ENCODE measurements at regions not wholly inside any gene's neighbourhood (a gene's known extent, or its start where the extent isn't known, plus 50 kb on each side); places are given as distances from the start of the nearest gene placed in this dataset.

DNA sequence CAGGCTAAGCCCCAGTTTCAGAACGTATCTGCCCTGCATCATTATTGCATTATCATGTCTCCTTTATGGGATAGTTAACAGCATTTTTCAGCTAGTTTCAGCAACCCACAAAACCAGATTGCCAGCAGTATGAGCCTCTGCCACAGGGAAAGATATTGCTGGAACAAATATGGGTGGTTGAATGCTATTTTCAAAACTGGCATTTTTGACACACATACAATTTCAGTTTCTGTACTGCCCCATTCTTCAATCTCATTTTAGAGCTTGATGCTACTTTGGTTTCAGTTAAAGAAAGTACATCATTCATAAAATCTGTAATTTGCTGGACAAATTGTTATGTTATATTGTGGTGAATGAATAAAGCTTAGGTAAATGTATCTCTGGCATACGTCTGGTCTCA, 1037.5 kb downstream of the NAALADL2 start:
- Mint-ChIP-seq H3K4me1 (ENCODE audit: insufficient read depth, unreplicated experiment) (no peaks in the 10 kb centered on the region), H3K27ac (ENCODE audit: low read depth, unreplicated experiment) (no peak overlapping the region), H3K36me3 (ENCODE audit: insufficient read depth, unreplicated experiment) (peaks cover 7% of the 10 kb centered on the region), H3K27me3 (ENCODE audit: insufficient read depth, unreplicated experiment) (no peaks in the 10 kb centered on the region), H3K4me3 (ENCODE audit: unreplicated experiment) (no peak overlapping the region), H3K9me3 (ENCODE audit: unreplicated experiment) (no peaks in the 10 kb centered on the region)
- TF ChIP-seq, protein P1, sequence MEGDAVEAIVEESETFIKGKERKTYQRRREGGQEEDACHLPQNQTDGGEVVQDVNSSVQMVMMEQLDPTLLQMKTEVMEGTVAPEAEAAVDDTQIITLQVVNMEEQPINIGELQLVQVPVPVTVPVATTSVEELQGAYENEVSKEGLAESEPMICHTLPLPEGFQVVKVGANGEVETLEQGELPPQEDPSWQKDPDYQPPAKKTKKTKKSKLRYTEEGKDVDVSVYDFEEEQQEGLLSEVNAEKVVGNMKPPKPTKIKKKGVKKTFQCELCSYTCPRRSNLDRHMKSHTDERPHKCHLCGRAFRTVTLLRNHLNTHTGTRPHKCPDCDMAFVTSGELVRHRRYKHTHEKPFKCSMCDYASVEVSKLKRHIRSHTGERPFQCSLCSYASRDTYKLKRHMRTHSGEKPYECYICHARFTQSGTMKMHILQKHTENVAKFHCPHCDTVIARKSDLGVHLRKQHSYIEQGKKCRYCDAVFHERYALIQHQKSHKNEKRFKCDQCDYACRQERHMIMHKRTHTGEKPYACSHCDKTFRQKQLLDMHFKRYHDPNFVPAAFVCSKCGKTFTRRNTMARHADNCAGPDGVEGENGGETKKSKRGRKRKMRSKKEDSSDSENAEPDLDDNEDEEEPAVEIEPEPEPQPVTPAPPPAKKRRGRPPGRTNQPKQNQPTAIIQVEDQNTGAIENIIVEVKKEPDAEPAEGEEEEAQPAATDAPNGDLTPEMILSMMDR (IDR thresholded peaks at IDR 0.05; ENCODE audit: unreplicated experiment) = no peak
- intact Hi-C loops (cut with micrococcal nuclease) = no loop called here
- CTCF ChIA-PET = interaction anchor here (0.6 kb wide), 2 partner anchors 89 to 788 kb away, joined by 3 to 4 read pairs; no protein-coding TSS in a partner anchor
- POLR2A ChIA-PET = no interaction called here
- no TSS peak for BruUV-seq (replicated peaks)
- no peak for DNase-seq (ENCODE audit: unreplicated experiment)

DNA sequence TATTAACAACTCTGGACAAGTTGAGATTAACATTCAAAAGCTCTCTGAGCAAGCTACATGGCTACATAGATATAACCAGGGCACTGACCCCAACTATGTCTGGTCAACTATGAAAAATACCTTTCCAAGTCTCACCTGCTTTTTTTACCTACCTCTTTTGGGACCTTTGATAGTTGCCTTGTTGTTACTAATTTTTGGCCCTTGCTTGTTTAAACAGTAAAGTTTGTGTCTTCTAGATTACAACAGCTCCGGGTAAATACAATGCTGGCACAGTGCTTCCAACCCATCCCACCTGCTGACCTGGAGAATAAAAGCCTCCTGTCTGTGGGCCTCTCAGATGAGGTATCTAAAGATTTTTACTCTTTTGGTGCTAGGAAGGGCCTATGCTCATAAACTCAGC, 1036.6 kb downstream of the NAALADL2 start:
- intact Hi-C loops (cut with micrococcal nuclease) = no loop called here
- TF ChIP-seq, protein P1 (IDR thresholded peaks at IDR 0.05; ENCODE audit: unreplicated experiment) = no peak
- H3K9me3 Mint-ChIP-seq (ENCODE audit: unreplicated experiment) = no peaks in the 10 kb centered on the region
- H3K27ac Mint-ChIP-seq (ENCODE audit: low read depth, unreplicated experiment) = no peak overlapping the region
- no peak for DNase-seq (ENCODE audit: unreplicated experiment)
- peaks cover 7% of the 10 kb centered on the region for H3K36me3 Mint-ChIP-seq (ENCODE audit: insufficient read depth, unreplicated experiment)
- no TSS peak for BruUV-seq (replicated peaks)
- no peaks in the 10 kb centered on the region for H3K4me1 Mint-ChIP-seq (ENCODE audit: insufficient read depth, unreplicated experiment)
- ChIA-PET POLR2A (no interaction called here), CTCF (no interaction called here)
- H3K4me3 Mint-ChIP-seq (ENCODE audit: unreplicated experiment) = no peak overlapping the region
- no peaks in the 10 kb centered on the region for H3K27me3 Mint-ChIP-seq (ENCODE audit: insufficient read depth, unreplicated experiment)

DNA sequence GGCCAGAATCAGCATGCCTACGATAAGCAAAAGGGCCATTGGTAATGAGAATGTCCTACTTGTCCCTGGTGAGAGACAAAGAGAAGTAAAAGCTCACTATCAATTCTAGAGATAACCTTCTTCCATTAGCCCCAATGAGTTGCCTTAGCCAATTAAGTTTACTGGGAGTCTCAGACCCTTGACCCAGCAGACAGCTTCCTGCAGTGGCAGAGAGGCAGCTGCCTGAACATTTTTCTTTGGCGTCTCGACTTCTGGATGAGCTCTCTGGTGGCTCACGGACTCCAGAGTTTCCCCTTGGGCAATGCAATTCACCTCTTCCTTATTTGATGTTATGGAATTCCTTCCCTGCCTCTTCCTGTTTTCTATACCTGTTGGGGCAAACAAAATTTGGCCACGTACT, 1034.4 kb downstream of the NAALADL2 start:
- intact Hi-C loops (cut with micrococcal nuclease) = no loop called here
- CTCF ChIA-PET = no interaction called here
- no peak overlapping the region for H3K4me3 Mint-ChIP-seq (ENCODE audit: unreplicated experiment)

DNA sequence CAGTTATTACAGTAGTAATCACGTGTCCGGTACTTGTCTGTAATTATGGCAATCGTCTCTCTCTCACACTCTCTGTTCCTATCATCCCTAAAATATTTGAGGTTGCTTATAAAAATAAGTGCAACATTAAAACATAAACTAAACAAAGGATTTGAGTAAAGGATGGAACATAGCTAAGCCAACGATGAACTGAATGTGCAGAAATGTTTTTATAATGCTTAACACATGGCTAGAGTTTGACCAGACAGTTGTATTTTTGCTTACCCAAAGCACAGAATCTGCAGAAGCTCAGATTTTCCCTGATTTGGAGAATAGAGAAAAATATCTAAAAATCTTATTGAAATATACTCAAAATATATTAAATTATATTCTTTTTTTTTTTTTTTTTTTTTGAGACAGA, 1030.9 kb downstream of the NAALADL2 start:
- POLR2A ChIA-PET = interaction anchor here (0.6 kb wide), 1 partner anchor 13 kb away, joined by 3 read pairs; no protein-coding TSS in a partner anchor
- no TSS peak for BruUV-seq (replicated peaks)
- DNase-seq (ENCODE audit: unreplicated experiment) = no peak
- Mint-ChIP-seq H3K9me3 (ENCODE audit: unreplicated experiment) (no peaks in the 10 kb centered on the region), H3K27me3 (ENCODE audit: insufficient read depth, unreplicated experiment) (no peaks in the 10 kb centered on the region), H3K4me1 (ENCODE audit: insufficient read depth, unreplicated experiment) (no peaks in the 10 kb centered on the region), H3K27ac (ENCODE audit: low read depth, unreplicated experiment) (no peak overlapping the region), H3K4me3 (ENCODE audit: unreplicated experiment) (no peak overlapping the region), H3K36me3 (ENCODE audit: insufficient read depth, unreplicated experiment) (peaks cover 7% of the 10 kb centered on the region)
- TF ChIP-seq, protein P1 (IDR thresholded peaks at IDR 0.05; ENCODE audit: unreplicated experiment) = no peak
- intact Hi-C loops (cut with micrococcal nuclease) = no loop called here
- CTCF ChIA-PET = interaction anchor here (0.6 kb wide), 1 partner anchor 64 kb away, joined by 4 read pairs; no protein-coding TSS in a partner anchor

More for the DNA sequence above, 1034.4 kb downstream of the NAALADL2 start:
- TF ChIP-seq, protein P1 (IDR thresholded peaks at IDR 0.05; ENCODE audit: unreplicated experiment) = no peak
- peaks cover 7% of the 10 kb centered on the region for H3K36me3 Mint-ChIP-seq (ENCODE audit: insufficient read depth, unreplicated experiment)
- H3K4me1 Mint-ChIP-seq (ENCODE audit: insufficient read depth, unreplicated experiment) = no peaks in the 10 kb centered on the region
- no TSS peak for BruUV-seq (replicated peaks)
- H3K27ac Mint-ChIP-seq (ENCODE audit: low read depth, unreplicated experiment) = no peak overlapping the region
- no peaks in the 10 kb centered on the region for H3K27me3 Mint-ChIP-seq (ENCODE audit: insufficient read depth, unreplicated experiment)
- DNase-seq (ENCODE audit: unreplicated experiment) = no peak
- POLR2A ChIA-PET = interaction anchor here (0.7 kb wide), 1 partner anchor 673 kb away, joined by 3 read pairs; no protein-coding TSS in a partner anchor
- H3K9me3 Mint-ChIP-seq (ENCODE audit: unreplicated experiment) = no peaks in the 10 kb centered on the region

All from MCF 10A (cell line).